Stimulated activated CD4-positive, alpha-beta T cell treated with anti-CD3 and anti-CD28 coated beads, Interleukin-1b, Interleukin-23, amount 100 ng/mL, for 4 hours (primary cell): ENCODE measurements at regions not wholly inside any gene's neighbourhood (a gene's known extent, or its start where the extent isn't known, plus 50 kb on each side); places are given as distances from the start of the nearest gene placed in this dataset.

ENCODE experiments used
- DNase-seq, 2 donors: peaks; one replicate each; pipeline ENCODE4 v3.0.0-alpha.2; 2020; ENCODE audit warnings: low read depth in 2 of 2

DNA sequence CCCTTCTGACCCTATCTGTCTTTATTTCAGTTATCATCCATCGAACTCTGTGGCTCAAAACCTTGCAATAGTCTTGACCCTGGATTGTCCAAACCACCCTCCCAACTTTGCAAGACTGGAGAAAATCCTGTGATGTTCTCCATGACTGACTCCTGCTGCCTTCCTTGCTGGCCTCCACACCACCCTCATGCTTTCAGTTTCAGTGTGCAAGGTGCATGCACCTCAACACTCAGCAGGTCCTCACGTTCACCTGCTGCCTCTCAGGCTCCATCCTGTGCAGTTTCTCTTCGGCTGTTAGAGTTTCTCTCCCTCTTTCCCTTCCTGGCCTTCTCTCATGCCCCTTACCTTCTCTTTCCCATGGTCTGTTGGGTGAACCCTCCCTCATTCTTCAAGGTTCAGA lies 59.4 kb upstream of the ASIC2 start:
- no peak for DNase-seq

DNA sequence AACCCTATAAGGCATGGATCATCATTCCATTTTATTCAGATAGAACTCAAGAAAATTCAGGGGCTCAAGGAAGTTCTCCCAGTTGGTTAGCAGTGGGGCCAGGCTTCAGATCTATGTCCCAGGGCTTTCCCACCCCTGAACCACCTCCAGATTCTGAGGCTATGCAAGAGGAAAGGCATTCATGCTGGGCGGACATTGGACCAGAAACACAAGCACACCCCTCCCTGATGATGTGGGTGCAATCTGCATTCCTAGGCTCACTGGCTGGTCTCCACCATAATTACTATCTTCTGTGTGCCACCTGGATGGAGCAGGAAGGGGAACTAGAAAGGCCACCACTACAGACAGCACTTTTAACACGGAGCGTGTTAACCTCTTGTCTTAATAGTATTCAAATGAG lies 63.2 kb upstream of the ASIC2 start:
- no peak for DNase-seq

DNA sequence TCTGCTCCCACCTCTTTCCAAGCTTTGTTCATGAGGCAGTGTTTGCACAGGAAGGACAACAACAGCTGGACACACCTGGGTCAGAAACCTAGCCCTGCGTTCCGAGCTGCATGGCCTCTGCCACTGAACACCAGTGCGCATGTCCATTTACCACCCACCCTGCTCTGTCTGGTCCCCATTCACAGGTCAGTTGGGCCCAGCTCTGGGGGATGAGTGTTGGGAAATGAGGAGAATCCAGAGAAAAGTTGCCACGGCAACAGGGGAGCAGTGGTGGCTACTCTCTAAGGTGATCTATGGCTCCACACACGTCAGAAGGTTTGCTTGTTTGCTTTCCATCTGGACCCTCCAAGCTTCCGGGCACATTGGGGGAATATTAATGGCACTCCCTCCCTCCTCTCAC lies 70.4 kb upstream of the ASIC2 start:
- no peak for DNase-seq

DNA sequence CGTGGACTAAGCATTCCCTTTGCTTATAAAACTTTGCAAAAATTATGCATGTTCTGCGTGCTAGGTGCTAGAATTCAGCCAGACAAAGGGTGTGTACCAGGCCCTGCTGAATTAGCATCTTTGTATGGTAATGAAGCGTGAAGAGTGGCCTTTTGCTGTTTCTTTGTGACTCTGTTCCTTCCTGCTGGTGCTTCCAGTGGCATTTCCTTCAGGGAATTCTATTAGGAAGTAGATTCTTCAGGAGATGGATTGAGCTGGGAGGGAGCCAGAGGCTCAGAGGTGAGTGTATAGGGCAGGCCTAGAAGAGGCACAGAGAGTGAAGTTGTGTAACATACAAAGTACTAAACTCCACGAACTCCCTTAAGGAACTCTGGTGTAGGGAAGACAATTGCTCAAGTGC lies 73.9 kb upstream of the ASIC2 start:
- DNase-seq: no peak

DNA sequence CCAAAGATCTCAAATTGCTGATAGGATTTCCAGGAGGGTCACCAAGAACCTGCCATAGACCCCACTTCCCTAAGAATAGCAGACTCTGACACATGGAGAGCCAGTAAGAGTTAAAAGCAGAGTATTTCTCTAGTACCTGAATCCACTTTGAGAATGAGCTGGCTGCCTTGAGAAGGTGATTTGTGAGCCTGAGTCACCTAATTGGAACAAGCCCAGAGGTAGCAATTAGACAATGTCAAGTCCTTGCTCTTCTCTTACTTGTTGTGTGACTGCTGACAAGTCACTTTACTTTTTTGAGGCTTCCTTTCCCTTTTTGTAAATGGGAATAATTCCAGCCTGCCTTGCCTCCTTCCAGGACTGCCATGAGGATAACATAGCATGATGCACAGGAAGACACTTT lies 76.1 kb upstream of the ASIC2 start:
- no peak for DNase-seq

DNA sequence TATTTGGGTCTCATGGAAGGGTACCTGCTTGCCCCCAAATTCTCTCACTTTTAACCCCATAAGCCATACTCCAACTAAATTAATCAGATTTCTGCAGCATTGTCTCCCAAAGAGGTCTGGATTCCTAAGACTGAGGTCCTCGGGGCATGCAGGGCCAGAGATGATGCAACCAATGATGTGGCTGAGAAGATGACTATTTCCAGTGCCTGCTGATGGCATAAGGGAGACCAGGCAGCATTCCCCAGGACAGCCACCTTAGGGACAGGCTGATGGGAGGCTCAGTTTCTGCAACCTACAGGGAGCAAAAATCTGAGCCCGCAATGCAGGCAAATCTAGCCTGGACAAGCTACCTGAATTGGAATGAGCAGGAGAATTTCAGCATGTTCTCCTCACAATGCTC lies 76.8 kb upstream of the ASIC2 start:
- DNase-seq: no peak

DNA sequence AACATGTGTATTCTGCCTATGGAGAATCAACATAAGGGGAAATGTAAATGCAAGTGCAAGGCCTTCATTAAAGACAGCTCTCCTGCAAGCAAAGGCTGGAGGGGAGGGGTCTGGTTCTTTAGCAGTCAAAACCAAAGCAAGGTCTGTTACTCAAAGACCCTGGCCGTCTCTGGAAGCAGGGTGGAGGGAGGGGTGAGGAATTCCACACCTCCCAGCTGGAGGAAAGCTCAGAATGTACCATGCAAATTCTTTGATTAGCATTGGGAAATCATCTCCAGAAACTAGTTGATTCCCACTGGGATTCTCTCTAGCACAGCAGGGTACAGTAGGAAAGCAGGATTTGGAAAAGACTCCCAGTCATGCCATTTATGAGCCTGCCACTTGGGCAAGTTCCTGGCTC lies 77.3 kb upstream of the ASIC2 start:
- DNase-seq: no peak

DNA sequence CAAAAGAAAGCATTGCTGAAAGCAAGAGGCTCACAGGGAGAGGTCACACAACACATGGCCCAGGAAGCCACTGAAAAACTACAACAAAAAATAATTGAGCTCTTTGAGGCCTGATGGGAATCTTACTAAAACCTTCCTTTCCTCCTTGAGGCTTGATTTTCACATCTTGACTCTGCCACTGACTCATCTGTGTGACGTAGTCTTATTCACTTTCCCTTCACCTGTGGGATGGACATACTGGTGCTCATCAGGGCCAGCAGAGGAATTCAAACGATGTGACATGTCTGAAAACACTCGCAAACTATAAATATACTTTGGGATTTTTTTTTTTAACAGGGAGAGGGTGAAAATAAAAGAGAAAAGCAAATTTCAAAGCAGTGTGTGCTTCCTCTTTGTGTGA lies 78.3 kb upstream of the ASIC2 start:
- no peak for DNase-seq

DNA sequence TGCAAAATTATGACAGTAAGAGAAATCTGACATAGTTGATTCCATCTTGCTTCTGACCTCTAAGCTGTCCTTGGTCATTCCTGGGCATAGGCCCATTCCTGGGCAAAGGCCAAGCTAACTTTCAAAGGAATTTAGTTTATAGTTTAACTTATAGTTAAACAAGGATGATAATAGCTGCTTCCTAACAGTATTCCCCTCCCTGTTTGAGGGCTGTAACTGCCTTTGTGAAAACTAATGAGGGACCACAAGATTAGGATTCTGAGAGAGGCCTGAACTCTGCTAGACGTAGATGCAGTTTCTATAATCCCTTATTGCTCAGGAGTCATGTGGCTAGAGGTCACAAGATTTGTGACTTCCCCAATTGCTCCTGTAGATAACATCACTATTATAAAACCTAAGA lies 80.2 kb upstream of the ASIC2 start:
- no peak for DNase-seq

DNA sequence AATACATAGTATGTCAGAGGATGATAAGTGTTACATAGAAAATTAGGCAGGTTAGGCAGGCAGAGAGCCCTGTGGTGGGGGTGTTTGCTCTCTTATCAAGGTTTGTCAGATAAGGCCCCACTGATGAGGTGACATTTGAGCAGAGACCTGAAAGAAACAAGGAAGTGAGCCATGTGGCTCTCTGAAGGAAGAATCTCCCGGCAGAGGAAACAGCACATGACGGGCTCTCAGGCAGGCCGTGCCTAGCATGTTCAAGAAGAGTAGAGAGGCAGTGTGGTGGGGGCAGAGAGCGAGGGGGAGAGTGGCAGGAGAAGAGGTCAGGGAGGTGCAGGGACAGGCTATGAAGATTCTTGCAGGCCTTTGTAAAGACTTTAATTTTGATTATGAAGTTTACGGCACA lies 82.0 kb upstream of the ASIC2 start:
- DNase-seq: no peak

DNA sequence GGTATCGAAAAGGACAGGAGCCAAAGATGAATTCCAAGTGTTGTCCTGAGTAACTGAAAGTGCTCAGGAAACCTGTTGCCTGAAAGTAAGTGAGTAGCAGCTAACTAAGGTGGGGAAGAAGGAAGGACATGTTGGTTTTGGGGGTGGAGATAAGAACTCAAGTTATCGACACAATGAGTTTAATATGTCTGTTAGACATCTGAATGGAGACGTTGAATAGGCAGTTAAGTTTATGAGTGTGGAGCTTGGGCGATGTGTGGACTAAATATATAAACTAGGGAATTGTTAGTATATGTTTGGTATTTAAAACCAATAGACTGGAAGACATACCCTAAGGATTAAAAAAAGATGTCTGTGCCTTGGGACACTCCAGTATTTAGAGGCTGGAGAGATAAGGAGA lies 82.7 kb upstream of the ASIC2 start:
- DNase-seq: no peak

DNA sequence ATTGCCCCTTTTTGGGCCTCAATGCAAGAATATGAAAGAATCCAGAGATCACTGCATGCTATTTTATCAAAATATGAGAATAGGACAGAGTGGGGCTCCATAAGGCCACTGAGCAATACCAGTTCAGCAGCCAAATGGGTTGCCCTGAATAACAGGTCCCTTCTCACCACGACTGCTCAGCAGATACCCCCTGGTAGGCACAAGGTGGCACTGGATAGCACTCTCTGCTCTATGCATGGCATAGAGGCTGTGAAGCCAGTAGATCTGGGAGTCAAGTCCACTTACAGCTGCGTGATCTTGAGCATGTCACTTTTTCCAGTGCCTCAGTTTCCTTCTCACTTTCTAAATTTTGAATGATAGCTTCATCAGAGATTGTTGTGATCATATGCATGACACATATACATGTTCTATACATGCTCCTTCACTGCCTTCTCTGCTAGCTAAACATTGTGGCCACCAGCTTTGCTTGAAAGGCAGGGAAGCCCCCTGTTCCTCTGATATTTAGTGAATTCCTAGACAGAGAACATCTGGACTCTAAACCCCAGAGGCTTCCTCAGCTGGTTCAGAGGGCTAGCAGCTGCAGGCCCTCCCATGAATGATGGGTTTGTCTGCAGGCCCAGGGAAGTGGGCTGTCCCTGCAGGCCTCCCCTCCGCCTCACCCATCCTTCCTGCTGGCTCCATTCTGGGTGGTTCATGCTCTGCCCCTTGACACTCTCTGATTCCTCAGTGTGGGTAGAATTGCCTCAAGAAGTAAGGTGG lies 84.9 kb upstream of the ASIC2 start:
- DNase-seq: no peak

DNA sequence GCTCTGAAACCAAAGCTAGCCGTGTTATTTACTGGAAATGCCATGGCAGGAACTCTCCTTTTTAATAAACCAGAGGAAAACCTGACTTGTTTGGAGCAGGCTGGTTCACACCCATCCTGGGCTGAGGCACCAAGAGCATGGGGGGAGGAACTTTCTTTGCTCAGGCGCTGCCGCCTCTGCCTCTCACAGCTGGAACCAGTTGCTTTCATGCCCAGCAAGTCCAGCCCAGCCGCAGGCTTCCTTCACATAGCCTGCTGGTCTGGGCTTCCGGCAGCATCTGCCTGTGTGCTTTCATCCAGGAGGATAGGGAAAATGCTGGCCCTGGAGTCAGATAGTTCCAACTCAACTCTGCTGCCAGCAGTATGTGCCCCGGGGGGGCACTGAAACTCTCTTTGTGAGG lies 88.1 kb upstream of the ASIC2 start:
- no peak for DNase-seq

DNA sequence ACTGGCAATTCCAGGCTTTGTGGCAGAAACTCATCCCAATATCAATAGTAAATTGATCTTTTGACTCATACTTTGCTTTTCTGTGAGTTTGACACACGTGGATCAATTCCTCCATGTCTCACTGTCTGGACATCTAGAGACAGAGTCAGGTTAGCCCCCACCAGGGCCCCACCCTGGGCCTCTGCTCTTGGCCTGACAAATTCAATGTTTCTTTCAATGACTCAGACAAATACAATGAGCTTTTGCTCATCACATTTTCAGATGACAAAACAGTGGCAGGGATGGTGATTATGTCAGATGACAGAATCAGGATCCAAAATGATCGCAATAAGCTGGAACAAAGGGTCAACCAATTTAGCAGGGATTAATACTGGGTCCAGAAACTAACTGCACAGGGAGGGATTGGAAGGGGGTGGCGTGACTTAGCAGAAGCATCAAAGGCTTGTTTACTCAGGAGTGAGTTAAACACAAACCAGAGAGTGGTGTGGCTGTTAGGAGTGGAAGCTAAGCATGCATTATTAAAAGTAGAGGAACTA lies 90.5 kb upstream of the ASIC2 start:
- DNase-seq: no peak

DNA sequence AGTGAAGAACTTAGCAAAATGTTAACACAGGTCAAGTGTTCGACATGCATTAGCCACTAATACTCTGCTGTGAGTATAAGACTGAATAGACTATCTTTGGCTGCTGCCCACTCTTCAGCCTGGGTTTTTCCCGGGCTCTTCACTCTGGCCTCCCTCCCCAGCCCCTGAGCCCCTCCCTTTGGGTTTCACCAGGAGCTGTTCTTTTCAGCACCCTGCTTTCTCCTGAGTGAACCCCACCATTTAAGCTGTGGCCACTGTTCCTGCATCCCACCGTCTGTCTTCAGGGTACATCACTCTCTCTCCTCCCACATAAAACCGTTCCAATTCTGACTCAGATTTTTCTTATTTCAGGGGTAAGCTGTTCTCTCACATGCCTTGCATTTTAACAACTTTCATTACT lies 92.0 kb upstream of the ASIC2 start:
- DNase-seq: no peak

DNA sequence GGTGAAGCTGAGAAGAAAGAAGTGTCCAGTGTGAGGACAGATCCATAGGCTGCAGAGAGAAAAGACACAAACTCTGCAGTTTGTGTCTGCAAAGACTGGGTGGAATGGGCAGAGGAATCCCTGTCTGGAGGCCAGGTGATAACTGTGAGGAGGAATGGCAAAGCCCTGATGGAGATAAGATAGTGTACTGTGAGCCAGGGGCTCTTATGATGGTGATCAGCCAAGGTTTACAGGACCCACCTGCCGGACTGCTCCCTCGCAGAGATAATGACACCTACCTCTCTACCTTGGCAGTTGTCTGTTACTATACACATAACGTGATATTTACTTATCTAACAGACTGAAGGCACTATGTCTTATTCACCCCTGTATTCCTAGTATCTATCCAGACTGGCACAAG lies 92.6 kb upstream of the ASIC2 start:
- DNase-seq: no peak

DNA sequence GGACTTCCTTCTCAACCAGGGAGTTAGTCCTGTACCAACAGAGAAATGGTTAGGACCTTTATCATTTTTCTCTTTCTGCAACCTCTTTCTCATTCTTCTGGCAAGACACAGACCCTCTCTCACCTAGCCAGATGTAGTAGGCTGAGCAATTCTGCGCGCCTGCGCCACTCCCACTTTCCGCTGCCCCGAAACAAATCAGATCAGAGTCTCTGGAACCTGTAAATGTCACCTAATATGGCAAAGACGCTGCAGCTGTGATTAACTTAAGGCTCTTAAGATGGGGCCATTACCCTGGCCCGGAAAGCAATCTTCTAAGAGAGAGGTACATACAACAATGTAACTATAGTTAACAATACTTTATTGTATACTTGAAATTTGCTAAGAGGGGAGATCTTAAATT lies 94.3 kb upstream of the ASIC2 start:
- no peak for DNase-seq

DNA sequence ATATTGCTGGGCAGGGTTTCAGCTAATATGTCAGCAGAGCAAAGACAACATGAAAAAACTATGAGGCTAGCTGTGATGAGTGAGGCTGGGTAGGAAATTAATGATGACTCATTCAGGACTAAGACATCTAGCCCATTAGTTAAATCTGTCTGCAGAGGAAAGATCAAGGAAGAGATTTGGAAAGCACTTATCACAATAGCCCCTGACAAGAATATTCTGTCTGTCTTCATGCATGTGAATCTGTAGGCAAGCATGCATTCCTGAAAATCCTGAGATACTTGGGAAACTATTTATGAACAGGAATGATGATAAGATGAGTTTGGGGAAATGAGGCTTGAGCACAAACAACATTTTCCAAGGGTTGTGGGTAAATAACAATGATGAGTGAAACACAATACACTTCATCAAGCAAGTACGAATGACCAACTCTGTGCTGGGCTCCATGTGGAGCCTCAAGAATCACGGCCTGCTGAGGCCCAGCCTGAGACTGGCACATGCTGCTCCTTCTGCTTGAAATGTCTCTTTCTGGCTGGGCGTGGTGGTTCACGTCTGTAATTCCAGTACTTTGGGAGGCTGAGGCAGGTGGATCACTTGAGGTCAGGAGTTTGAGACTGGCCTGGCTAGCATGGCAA lies 96.5 kb upstream of the ASIC2 start:
- no peak for DNase-seq

DNA sequence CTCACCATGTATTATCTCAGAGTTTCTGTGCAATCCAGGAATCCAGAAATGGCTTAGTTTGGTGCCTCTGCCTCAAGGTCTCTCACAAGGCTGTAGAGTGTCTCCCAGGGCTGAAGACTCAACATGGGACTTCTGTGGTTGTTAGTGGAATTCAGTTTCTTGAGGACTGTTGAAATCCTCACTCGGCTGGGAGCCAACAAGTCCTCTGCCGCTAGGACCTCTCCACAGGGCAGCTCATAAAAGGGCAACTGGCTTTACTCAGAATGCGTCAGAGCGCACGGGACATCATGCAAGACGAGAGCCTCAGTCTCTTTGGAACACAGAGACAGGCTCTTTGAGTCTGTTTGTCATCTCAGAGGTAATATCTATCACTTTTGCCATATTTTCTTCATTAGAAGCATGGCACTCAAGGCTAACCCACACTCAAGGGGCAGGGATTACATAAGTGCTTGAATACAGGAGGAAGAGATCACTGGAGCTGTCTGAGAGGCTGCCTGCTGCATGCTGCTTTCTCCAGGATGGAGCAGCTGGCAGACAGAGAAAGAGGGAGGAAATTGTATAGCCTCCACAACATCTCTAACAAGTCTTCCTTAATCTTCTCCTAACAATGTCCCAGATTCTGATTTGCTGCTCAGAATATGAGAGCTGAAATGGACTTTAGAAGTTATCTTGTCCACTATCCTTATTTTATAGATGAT lies 97.5 kb upstream of the ASIC2 start:
- DNase-seq: no peak

DNA sequence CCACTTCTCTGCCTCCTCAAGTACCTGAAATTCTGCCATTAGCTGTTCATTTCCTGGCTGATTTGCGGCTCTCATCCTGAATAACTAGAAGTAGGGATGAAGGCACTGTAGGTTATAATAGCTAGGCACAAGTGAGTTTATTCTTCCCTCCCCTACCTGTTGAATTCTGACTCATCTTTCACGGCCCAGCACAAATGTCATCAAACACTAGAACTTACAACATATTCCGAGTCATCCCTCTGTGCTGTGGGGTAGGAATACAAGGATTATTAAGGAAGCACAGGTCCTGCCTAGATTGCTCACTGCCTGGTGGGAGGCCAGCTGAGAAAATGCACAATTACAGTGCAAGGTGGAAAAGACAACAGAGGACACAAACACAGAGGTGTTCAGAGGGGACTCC lies 103.7 kb upstream of the ASIC2 start:
- no peak for DNase-seq

DNA sequence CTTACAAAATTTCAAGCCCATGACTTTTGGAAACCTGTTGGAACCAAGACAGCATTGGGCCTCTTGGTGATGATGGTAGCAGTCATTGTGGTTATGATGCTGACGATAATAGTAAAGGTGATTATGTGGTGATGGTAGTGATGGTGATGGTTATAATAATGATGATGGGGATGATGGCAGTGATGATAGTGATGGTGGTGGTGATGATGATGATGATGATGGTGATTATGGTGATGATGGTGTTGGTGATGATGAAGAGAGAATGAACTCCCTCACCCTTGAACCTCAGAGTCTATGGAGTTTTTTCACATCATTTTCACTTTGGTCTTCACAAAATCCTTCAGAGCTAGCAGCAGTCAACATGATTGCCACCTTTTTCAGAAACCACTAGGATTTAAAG lies 105.3 kb upstream of the ASIC2 start:
- no peak for DNase-seq

DNA sequence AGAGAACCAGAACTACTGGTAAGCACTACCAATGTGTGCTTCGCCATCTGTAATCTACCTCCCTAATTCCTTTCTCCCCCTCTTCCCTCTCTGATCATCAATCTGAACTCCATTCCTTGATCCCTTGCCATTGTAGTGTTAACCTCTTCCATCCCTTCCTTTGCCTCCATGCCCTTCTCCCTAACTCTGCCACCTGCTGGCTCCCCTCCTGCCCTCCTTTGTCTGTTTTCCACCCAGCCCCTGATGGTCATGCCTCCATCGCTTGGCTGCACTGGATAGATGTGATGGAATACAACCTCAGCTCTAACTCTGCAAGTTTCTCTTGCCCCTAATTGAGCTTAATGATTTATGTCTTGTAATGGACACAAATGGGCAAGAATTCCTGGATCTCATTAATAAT lies 108.2 kb upstream of the ASIC2 start:
- no peak for DNase-seq

DNA sequence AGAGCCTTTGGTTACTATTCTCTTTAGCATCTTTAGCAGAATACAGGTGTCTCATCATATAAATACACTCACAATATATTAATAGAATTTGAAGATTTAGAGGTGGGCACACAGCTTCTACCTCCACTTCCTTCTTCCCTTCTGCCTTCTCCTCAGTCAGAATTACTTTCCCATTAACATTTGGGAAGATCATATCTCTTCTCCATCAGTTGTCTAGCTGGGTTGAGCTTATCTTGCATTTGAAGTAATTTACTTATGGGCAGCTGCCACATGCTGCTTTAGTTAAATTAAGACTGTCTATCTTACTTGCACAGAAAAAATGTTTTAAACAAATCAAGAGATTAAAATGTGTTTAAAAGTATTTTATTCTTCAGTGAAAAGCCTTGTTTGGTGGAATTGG lies 110.1 kb upstream of the ASIC2 start:
- no peak for DNase-seq
